Keratinocyte (primary cell): ENCODE measurements at regions not wholly inside any gene's neighbourhood (a gene's known extent, or its start where the extent isn't known, plus 50 kb on each side); places are given as distances from the start of the nearest gene placed in this dataset.

ENCODE experiments used
- DNase-seq: peaks from one replicate; pipeline ENCODE4 v3.0.0-alpha.2; 2011; ENCODE audit warnings: low read depth, missing footprints, low spot score
- FAIRE-seq: peaks from 2 replicates; lab custom pipeline; 2011; peaks lifted over from hg19 to GRCh38; lab: Jason Lieb, UNC
- H2AFZ ChIP-seq: 2 replicates; pipeline ENCODE4 v1.6.0; 2012; ENCODE audit warnings: low read length, control low read depth, inconsistent platforms; ENCODE audit not compliant: control insufficient read depth
- H3K27ac ChIP-seq: 2 replicates; pipeline ENCODE4 v1.5.1; 2011; ENCODE audit warnings: low read length; ENCODE audit not compliant: control insufficient read depth, insufficient read depth
- H3K27me3 ChIP-seq: 3 replicates; pipeline ENCODE4 v1.6.0; 2011; ENCODE audit warnings: low read length; ENCODE audit not compliant: control insufficient read depth, insufficient read depth; ENCODE audit errors: extremely low read depth
- H3K36me3 ChIP-seq, 2 experiments: 2 replicates in 1 of 2; 3 replicates in 1 of 2; pipeline ENCODE4 v1.5.1; 2011; ENCODE audit warnings: low read length in 2 of 2, mild to moderate bottlenecking in 1 of 2; ENCODE audit not compliant: control insufficient read depth in 2 of 2, insufficient read depth in 2 of 2; ENCODE audit errors: extremely low read depth in 1 of 2
- H3K4me1 ChIP-seq: 3 replicates; pipeline ENCODE4 v1.5.1; 2011; ENCODE audit warnings: low read length; ENCODE audit not compliant: control insufficient read depth, insufficient read depth; ENCODE audit errors: extremely low read depth
- H3K4me2 ChIP-seq: 3 replicates; pipeline ENCODE4 v1.6.0; 2011; ENCODE audit warnings: low read depth, low read length; ENCODE audit not compliant: control insufficient read depth, insufficient read depth; ENCODE audit errors: extremely low read depth
- H3K4me3 ChIP-seq, 3 experiments: fragments of 200-600 bp in 1 of 3; sonication (generic) in 1 of 3; 2 replicates in 2 of 3; 3 replicates in 1 of 3; pipeline ENCODE4 v1.5.1; 2011 to 2016; ENCODE audit warnings: low read length in 3 of 3, mild to moderate bottlenecking in 3 of 3, control low read depth in 2 of 3, inconsistent platforms in 1 of 3, low read depth in 1 of 3, mixed read lengths in 1 of 3, mixed run types in 1 of 3, moderate library complexity in 1 of 3; ENCODE audit not compliant: control insufficient read depth in 2 of 3, insufficient read depth in 2 of 3; ENCODE audit errors: extremely low read depth in 1 of 3
- H3K79me2 ChIP-seq: 2 replicates; pipeline ENCODE4 v1.6.0; 2012; ENCODE audit warnings: low read length; ENCODE audit not compliant: control insufficient read depth, insufficient read depth
- H3K9ac ChIP-seq: 3 replicates; pipeline ENCODE4 v1.6.0; 2011; ENCODE audit warnings: low read length; ENCODE audit not compliant: control insufficient read depth, insufficient read depth; ENCODE audit errors: extremely low read depth
- H3K9me1 ChIP-seq: 3 replicates; pipeline ENCODE4 v1.6.0; 2011; ENCODE audit warnings: low read length; ENCODE audit not compliant: control insufficient read depth, insufficient read depth; ENCODE audit errors: extremely low read depth
- H3K9me3 ChIP-seq: 2 replicates; pipeline ENCODE4 v1.5.1; 2012; ENCODE audit warnings: low read depth, low read length; ENCODE audit not compliant: control insufficient read depth
- H4K20me1 ChIP-seq: 3 replicates; pipeline ENCODE4 v1.6.0; 2011; ENCODE audit warnings: low read length; ENCODE audit not compliant: control insufficient read depth, insufficient read depth; ENCODE audit errors: extremely low read depth
- CTCF ChIP-seq, 3 experiments: IDR thresholded peaks in 1 of 3; conservative IDR thresholded peaks in 1 of 3; optimal IDR thresholded peaks in 1 of 3; 2 replicates in 2 of 3; 3 replicates in 1 of 3; pipeline versions ENCODE3 to v1.5.1; 2011; ENCODE audit warnings: low read length in 3 of 3, mild to moderate bottlenecking in 3 of 3, moderate library complexity in 2 of 3, control low read depth in 1 of 3, inconsistent platforms in 1 of 3; ENCODE audit not compliant: insufficient read depth in 2 of 3; ENCODE audit errors: extremely low read depth in 1 of 3
- EZH2 ChIP-seq: IDR thresholded peaks from one replicate; pipeline ENCODE4 v1.6.1; 2012; ENCODE audit warnings: inconsistent platforms, mild to moderate bottlenecking, low read length, moderate library complexity
- dilution Hi-C: fragments of 300-500 bp; cut with MboI; formaldehyde crosslinking; loops from one replicate; pipeline ENCODE4 v1.7.0; 2020; ENCODE audit warnings: low sequenced_read_pairs; ENCODE audit not compliant: extremely low pct_ligation_motif_present

- Histone ChIP-seq H3K4me3 (no peak overlapping the region), H4K20me1 (no peaks in the 10 kb centered on the region), H3K9me3 (no peaks in the 10 kb centered on the region)
Observed at GRCh38 chr21:31409831-31410487, 65.9 kb upstream of the TIAM1 start.

GRCh38 chr21:31408301-31409088 lies 64.4 kb upstream of the TIAM1 start:
- H3K27ac ChIP-seq = no peak overlapping the region
- dilution Hi-C loops = no loop called here
- FAIRE-seq = no peak

More at GRCh38 chr21:31409831-31410487, 65.9 kb upstream of the TIAM1 start:
- Histone ChIP-seq H3K9me1 (no peaks in the 10 kb centered on the region), H3K4me1 (no peaks in the 10 kb centered on the region), H3K27ac (no peak overlapping the region), H3K9ac (no peak overlapping the region), H3K27me3 (no peaks in the 10 kb centered on the region), H3K4me2 (no peak overlapping the region), H2AFZ (no peak overlapping the region), H3K36me3 (no peaks in the 10 kb centered on the region), H3K79me2 (no peaks in the 10 kb centered on the region)
- dilution Hi-C loops = no loop called here
- no peak for FAIRE-seq
- TF ChIP-seq EZH2 = no peak
- TF ChIP-seq CTCF (optimal IDR thresholded peaks at IDR 0.05 in 1 of 3, IDR thresholded peaks at IDR 0.05 in 1 of 3, conservative IDR thresholded peaks at IDR 0.05 in 1 of 3; ENCODE audit: extremely low read depth in 1 of 3, insufficient read depth in 2 of 3, low read length in 3 of 3) = no peak
- DNase-seq = no peak

More at GRCh38 chr21:31408301-31409088, 64.4 kb upstream of the TIAM1 start:
- no peaks in the 10 kb centered on the region for H3K36me3 ChIP-seq
- no peaks in the 10 kb centered on the region for H3K27me3 ChIP-seq
- H4K20me1 ChIP-seq = no peaks in the 10 kb centered on the region
- H2AFZ ChIP-seq = no peak overlapping the region
- TF ChIP-seq CTCF (optimal IDR thresholded peaks at IDR 0.05 in 1 of 3, IDR thresholded peaks at IDR 0.05 in 1 of 3, conservative IDR thresholded peaks at IDR 0.05 in 1 of 3; ENCODE audit: extremely low read depth in 1 of 3, insufficient read depth in 2 of 3, low read length in 3 of 3) (no peak), EZH2 (no peak)
- no peak overlapping the region for H3K4me3 ChIP-seq
- H3K9me3 ChIP-seq = no peaks in the 10 kb centered on the region
- H3K4me1 ChIP-seq = no peaks in the 10 kb centered on the region
- DNase-seq = no peak
- H3K4me2 ChIP-seq = no peak overlapping the region
- no peaks in the 10 kb centered on the region for H3K79me2 ChIP-seq
- no peaks in the 10 kb centered on the region for H3K9me1 ChIP-seq
- H3K9ac ChIP-seq = no peak overlapping the region
